HG03565 (cell line): ENCODE measurements at regions not wholly inside any gene's neighbourhood (a gene's known extent, or its start where the extent isn't known, plus 50 kb on each side); places are given as distances from the start of the nearest gene placed in this dataset.

ENCODE experiments used
- ATAC-seq: cut with Tn5 transposase; IDR thresholded peaks from one replicate; pipeline ENCODE4 v1.9.1; 2021; ENCODE audit warnings: mild to moderate bottlenecking, moderate library complexity; ENCODE audit not compliant: unreplicated experiment

DNA sequence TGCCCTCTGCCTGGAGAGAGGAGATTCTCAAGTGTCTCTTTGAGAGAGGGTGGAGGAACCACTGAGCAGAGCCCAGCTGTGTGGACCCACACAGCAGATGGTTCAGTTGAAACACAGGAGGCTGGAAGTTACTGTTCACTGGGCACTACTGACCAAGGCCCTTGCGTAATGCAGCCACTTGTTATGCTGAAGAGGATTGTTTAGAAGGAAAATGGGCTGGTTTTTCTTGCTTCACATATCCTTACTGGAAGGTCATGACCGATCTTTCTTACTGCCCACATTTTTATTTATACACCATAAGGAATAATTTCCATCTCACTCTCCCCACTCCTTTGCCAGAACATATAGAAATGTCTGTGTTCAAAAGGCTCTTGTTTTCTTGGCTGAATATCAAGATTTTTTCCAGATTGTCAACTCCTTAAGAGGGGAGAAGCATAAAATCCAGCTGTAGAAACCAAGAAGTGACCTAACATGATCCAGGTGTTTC is 375.1 kb upstream of the DDHD1 start:
- ATAC-seq, result no peak

DNA sequence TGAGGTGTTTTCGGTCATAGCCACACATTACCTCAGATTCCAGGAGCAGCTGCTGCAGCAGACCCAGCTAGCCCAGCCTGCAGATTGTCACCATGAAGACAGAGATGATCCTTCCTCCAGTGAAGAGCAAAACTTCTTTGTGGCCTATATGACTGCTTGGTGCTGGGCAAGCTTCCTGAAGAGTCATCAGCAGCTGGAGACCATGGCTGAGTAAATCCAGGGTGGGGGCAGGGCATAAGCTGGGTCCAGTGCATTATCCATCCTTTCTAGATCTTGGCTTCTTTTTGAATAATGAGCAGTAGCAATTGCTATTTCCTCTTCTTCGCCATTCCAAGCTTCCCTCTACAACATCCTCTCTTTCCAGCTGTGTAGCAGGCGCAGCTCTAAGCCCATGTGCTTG is 373.1 kb upstream of the DDHD1 start:
- no peak for ATAC-seq

- ATAC-seq, result no peak
These were observed 372.5 kb upstream of the DDHD1 start for GRCh38 chr14:53525608-53526007.

GRCh38 chr14:53524391-53524790 is 371.3 kb upstream of the DDHD1 start:
- no peak for ATAC-seq

DNA sequence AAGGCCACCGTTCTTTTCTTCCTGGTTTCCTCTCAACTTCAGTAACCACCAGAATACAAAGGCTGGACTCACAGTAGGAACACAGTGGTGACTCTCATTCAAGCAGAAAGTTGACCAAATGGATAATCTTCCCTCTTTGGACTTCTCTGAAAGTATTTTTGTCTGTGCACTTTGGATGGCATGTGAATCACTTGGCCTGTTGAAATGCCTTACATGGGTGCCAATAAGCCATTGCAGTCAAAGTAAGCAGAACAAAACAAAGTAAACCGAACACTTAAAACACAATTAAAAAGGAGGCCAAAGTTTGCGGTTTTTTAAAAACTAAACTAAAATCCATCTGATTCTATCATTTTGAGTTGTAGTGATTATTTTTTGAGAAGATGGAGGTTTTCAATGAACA is 370.1 kb upstream of the DDHD1 start:
- ATAC-seq, result no peak

DNA sequence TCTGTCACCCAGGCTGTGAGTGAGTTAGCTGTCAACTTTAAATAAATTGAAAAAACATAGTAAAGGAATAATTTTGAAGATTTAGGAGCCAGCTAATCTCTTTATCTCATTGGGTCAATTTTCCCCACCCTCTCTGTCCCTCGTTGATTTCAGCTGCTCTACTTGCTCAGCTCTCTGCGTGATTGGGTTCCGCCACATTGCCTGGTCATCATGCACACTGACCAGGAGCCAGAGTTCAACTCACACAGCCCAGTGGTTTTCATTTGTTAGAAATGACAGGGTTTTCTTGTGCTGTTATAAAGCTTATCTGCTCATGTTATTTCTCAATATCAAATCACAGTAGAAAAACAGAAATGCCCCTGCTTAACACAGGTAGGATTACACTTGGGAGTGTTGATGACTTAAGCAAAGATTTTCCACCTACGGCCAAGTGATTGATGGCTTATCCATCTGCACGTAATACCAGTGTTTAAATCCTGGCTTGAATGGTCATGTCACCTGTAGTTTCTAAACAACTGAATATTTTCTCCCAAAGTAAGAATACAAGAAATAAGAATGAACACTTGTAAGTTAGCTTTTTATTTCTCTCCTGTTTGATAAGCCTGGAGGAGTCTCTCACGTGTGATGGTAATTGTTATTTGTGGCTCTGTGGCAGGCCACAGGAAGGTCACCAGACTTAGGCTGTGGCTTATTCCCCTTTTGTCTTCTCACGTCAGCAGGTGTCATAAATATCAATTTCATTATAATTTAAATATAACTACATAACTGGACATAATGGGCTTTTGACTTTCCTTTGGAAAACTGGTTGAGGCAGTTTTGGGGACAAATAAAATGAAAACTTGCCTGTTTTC is 367.2 kb upstream of the DDHD1 start:
- ATAC-seq, result no peak

DNA sequence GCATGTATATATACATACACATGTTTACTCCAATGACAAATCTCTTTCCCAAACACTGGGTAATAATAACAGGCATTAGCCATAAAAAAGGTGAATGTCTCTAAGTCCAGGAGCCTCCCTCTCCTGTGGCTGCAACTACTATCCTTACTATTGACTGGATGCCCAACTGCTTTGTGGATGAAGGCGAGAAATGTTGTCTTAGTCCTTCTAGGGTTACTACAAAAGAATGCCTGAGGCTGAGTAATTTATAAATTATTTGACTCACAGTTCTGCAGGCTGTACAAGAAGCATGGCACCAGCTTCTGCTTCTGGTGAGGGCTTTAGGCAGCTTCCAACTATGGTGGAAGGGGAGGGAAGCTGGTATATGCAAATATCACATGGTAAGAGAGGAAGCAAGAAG is 366.0 kb upstream of the DDHD1 start:
- no peak for ATAC-seq

DNA sequence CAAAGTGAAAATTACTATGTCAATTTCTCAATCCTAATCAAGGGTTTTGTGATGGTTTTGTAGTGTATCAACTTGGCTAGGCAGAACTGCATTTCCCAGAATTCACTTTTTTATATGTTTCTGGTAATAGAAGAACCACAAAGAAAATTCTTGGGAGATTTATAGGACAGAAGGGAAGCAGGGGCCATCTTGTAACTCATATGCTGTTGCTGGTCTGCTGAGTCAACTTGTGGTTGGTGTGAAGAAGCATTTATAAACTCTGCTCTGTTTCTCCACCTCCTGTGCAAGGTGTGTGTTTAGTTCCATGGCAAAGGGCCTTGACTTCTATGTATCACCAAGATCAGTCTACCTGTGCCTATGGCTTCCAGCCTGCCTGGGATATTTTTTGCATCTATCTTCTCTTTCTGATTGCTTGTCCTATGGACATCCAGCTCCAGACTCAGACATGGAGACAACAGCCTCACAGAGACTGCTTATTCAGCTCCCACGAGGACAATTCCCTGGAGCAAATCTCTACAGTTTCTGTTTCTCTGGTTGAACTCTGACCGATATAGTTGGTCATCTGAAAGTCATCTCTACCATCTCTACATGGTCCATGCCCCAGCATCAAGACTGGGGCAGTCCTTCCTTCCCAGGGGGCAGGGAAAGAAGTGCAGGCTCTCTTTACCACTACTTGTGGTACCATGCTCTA is 364.3 kb upstream of the DDHD1 start:
- no peak for ATAC-seq

DNA sequence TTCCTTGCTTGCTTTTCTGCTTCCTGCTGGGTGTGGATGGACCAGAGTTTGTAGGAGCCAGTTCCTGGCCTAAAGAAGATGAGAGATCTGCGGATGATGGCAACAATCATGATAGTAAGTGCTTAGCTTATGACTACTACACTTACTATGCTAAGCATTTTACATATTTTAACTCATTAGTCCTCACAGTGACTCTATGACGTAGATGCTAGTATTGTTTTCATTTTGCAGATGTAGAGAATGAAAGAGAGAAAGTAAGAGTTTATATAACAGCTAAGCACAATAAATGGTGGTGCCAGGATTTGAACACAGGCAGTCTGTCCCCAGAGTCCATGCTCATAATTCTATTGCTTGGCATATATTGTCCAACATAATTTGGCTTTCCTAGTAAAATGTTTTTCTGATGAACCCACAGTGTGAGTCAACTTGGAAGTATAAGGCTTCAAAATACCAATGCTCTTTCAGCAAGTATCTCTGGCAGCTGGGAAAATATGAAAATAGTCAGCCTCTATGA is 363.2 kb upstream of the DDHD1 start:
- no peak for ATAC-seq

- ATAC-seq, result no peak
These were observed 362.2 kb upstream of the DDHD1 start for GRCh38 chr14:53515276-53515675.

DNA sequence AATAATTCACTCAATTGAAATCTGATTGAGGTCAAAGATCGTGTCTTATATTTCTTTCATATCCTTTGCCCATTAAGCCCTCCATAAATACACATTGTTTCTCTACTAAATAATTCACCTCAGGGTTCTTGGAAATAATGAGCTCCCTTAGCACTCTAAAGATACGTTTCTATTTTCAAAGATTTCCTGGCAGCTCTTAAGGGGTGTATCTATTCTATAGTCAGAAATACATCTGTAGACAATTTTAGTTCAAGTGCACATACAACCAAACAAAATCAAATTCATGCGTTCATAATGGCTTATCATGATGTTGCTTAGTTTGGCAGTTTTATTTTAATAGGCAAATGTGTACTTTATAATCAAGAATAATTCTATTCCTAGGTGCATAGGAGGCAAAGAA is 361.1 kb upstream of the DDHD1 start:
- no peak for ATAC-seq

DNA sequence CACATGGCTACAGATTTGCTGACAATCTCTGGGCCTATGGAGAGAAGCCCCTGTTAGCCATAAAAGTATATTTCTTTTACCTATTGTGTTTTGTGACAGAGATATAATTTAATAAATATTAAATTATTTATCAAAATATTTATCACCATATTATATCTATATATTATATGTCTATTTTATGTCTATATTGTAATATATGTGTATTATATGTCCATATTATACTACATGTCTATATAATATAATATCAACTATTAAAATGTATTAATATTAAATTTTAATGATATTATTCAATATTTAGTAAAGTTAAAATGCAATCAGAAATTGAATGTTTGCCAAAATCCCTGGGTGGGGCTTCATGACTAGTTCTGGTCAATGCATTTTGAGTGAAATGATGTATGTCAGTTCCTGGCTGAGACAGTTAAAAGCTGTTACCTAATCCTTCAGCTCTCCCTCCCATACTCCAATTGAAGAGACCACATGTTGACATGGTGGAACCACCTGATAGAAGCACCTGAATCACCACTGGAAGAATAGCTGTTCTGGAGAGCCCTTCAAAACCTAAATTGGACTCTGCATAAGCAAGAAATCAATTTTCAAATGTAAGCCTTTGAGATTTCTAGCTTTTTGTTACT is 357.3 kb upstream of the DDHD1 start:
- no peak for ATAC-seq

DNA sequence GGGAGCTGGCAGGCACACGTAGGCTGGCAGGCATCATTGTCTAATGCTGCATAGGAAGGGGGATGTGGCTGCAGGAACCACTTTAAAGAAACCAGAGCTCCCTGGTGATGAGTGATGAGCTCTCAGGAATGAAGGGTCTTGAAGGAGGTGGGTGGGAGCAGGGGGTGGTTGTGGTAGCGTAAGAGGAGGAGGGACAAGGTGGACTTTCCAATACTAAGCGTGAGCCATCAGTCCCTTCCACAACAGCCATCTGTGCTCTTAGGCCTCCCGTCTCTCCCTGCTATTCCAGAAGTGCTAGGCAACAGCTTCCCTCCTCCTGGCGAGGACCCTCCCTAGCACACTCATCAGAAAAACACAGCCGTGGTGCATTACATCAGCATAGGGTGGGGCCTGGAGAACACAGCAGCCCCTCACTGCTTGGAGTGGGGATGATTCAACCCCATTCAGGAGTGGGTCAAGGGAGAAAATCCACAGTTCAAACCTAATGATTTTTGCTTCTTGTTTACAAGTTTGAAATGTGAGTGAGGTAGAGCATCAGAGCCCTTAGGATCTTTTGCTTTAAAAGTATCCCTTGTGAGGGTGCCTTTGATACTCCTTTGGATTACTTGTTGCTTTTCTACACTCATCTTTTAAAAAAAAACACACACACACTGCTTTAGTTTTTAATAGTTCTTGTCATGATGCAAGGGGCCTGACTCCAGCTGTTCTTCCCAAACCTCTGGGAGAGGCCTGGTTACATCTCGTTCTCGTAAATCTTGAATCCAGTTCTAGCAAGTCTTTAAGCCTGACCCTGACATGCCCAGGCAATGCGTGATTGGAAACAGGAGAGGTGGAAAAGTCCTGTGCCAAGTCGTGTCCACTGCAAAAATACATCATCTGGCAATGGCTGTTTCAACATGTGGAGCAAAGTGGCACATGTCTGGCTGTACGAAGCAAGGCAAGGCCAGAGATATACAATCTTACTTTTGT is 356.4 kb upstream of the DDHD1 start:
- no peak for ATAC-seq

DNA sequence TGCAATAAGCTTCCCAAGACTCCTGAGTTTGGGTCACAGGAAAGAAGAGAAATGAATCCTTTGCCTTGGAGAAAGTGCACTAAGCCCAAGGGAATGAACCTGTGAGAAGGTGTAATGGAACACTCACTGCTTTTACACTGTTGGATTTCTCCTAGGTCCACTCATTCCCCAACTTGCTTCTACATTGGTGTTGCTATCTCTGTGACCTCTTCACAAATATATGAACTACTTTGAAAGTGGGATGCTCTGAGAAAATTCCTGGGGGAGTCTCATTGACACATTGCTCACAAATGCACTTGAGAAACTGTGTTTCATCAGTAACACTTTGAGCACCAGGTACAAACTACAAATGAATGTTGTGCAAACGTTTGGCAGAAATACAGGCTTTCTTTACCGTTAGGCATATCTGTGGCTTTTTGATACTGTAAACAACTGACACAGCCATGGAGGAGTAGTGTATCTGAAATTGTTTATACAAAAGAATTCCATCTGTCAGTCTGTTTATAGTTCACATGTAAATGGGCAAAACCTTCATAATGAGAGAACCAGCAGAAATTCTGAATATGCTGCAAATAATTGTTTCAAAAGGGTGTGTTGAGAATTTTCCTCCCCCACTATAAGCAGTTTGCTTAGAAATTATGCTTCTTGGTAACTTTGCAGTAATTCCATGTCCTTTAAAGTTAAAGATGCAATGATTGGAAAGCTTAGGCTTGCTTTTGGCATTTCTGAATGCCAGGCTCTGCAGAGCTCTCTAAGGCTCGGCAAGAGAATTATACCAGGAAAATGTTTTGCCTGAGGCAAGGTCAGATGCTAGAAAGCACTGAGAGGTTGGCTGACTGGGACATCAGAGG is 348.5 kb upstream of the DDHD1 start:
- ATAC-seq, result no peak

DNA sequence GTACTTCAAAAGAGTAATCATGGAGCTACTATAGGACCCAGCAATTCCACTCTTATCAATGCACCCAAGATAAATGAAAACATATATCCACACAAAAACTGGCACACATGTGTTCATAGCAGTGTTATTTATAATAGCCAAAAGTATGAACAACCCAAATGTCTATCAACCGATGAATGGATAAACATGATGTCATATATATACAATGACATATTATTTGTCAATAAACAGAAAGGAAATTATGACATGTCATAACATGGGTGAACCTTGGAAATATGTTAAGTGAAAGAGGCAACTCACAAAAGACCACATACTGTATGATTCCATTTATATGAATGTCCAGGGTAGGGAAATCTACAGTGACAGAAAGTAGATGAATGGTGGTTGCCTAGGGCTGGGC is 347.1 kb upstream of the DDHD1 start:
- ATAC-seq, result no peak

- no peak for ATAC-seq
These were observed 343.5 kb upstream of the DDHD1 start for GRCh38 chr14:53496668-53497067.

GRCh38 chr14:53495846-53496343 is 342.8 kb upstream of the DDHD1 start:
- ATAC-seq, result no peak

GRCh38 chr14:53494587-53494986 is 341.5 kb upstream of the DDHD1 start:
- ATAC-seq, result no peak

GRCh38 chr14:53493860-53494259 is 340.7 kb upstream of the DDHD1 start:
- no peak for ATAC-seq
